ENCODE measurements at regions not wholly inside any gene's neighbourhood (a gene's known extent, or its start where the extent isn't known, plus 50 kb on each side); places are given as distances from the start of the nearest gene placed in this dataset.

- TF ChIP-seq FOXM1 (IDR thresholded peaks at IDR 0.05; ENCODE audit: borderline replicate concordance, low read depth) (no peak), MAX (IDR thresholded peaks at IDR 0.05) (no peak)
These were observed 50.7 kb upstream of the TMEM260 start for GRCh38 chr14:56528927-56529326.
